HG03354 (cell line): ENCODE measurements at regions not wholly inside any gene's neighbourhood (a gene's known extent, or its start where the extent isn't known, plus 50 kb on each side); places are given as distances from the start of the nearest gene placed in this dataset.
"Not testable (repeated sequence)": the region's sequence is repeated elsewhere in the genome, so short reads cannot be mapped to it uniquely, and the experiment has no call there.

ENCODE experiments used
- ATAC-seq: cut with Tn5 transposase; IDR thresholded peaks from one replicate; pipeline ENCODE4 v1.9.1; 2021; ENCODE audit warnings: mild to moderate bottlenecking; ENCODE audit not compliant: unreplicated experiment, poor library complexity, severe bottlenecking

- ATAC-seq, result no peak
These were observed 150.9 kb downstream of the SPRY2 start for GRCh38 chr13:80189889-80190597.

GRCh38 chr13:80180740-80181355, 160.1 kb downstream of the SPRY2 start:
- no peak for ATAC-seq

- no peak for ATAC-seq
These were observed 163.6 kb downstream of the SPRY2 start for GRCh38 chr13:80177327-80177726.

GRCh38 chr13:80173224-80173623, 167.7 kb downstream of the SPRY2 start:
- no peak for ATAC-seq

- ATAC-seq, result no peak
These were observed 169.8 kb downstream of the SPRY2 start for GRCh38 chr13:80171096-80171495.

- ATAC-seq, result no peak
These were observed 172.7 kb downstream of the SPRY2 start for GRCh38 chr13:80168089-80168850.

- ATAC-seq, result no peak
These were observed 174.6 kb downstream of the SPRY2 start for GRCh38 chr13:80166352-80166751.

GRCh38 chr13:80164462-80164861, 176.5 kb downstream of the SPRY2 start:
- ATAC-seq, result no peak

GRCh38 chr13:80161896-80162295, 179.0 kb downstream of the SPRY2 start:
- no peak for ATAC-seq

GRCh38 chr13:80161219-80161618, 179.7 kb downstream of the SPRY2 start:
- ATAC-seq, result no peak

GRCh38 chr13:80160110-80160509, 180.8 kb downstream of the SPRY2 start:
- ATAC-seq, result no peak

GRCh38 chr13:80157261-80157932, 183.5 kb downstream of the SPRY2 start:
- ATAC-seq, result no peak

GRCh38 chr13:80152142-80152541, 188.8 kb downstream of the SPRY2 start:
- not testable (repeated sequence) for ATAC-seq

- ATAC-seq, result no peak
These were observed 189.9 kb downstream of the SPRY2 start for GRCh38 chr13:80151016-80151415.

- ATAC-seq, result no peak
These were observed 191.2 kb downstream of the SPRY2 start for GRCh38 chr13:80149736-80150135.

GRCh38 chr13:80145171-80145690, 195.7 kb downstream of the SPRY2 start:
- ATAC-seq, result no peak

- ATAC-seq, result no peak
These were observed 196.4 kb downstream of the SPRY2 start for GRCh38 chr13:80144493-80144892.

GRCh38 chr13:80141123-80141849, 199.6 kb downstream of the SPRY2 start:
- no peak for ATAC-seq

- ATAC-seq, result no peak
These were observed 200.2 kb downstream of the SPRY2 start for GRCh38 chr13:80140685-80141084.
